HL-60 (cell line): ENCODE measurements at regions not wholly inside any gene's neighbourhood (a gene's known extent, or its start where the extent isn't known, plus 50 kb on each side); places are given as distances from the start of the nearest gene placed in this dataset.

Experiments
- CTCF ChIP-seq: IDR thresholded peaks from one replicate; pipeline ENCODE4 v1.5.1; 2011; ENCODE audit warnings: low read length, control low read depth, inconsistent platforms; ENCODE audit not compliant: insufficient read depth
- POLR2AphosphoS5 ChIP-seq: IDR thresholded peaks from 2 replicates; pipeline ENCODE4 v1.6.1; 2012; ENCODE audit warnings: low read depth
- SPI1 ChIP-seq: IDR thresholded peaks from 2 replicates; pipeline ENCODE4 v1.6.1; 2012; ENCODE audit warnings: low read depth, mild to moderate bottlenecking, borderline replicate concordance

GRCh38 chr9:79196606-79197005 lies 375.2 kb upstream of the TLE4 start:
- TF ChIP-seq CTCF (no peak), POLR2AphosphoS5 (no peak), SPI1 (no peak)
